HL-60 (cell line): ENCODE measurements at regions not wholly inside any gene's neighbourhood (a gene's known extent, or its start where the extent isn't known, plus 50 kb on each side); places are given as distances from the start of the nearest gene placed in this dataset.

Experiments used
- DNase-seq, 2 experiments: peaks; one replicate each; pipeline ENCODE4 v3.0.0-alpha.2; 2010 to 2020; ENCODE audit warnings: low read depth in 1 of 2, low spot score in 1 of 2
- H3K27ac ChIP-seq: fragments of 250-450 bp; sonication (Bioruptor Pico); replicated peaks from 2 replicates; pipeline ENCODE4 v1.5.1; 2020; ENCODE audit warnings: mild to moderate bottlenecking, moderate library complexity
- H3K27me3 ChIP-seq: fragments of 250-450 bp; sonication (Bioruptor Pico); 2 replicates; pipeline ENCODE4 v1.5.1; 2021; ENCODE audit warnings: mild to moderate bottlenecking, moderate library complexity; ENCODE audit not compliant: insufficient read depth, poor library complexity, severe bottlenecking
- H3K4me3 ChIP-seq: replicated peaks from 2 replicates; pipeline ENCODE4 v1.5.1; 2011; ENCODE audit warnings: mild to moderate bottlenecking, control low read depth, low read length; ENCODE audit not compliant: insufficient read depth
- CTCF ChIP-seq: IDR thresholded peaks from one replicate; pipeline ENCODE4 v1.5.1; 2011; ENCODE audit warnings: low read length, control low read depth, inconsistent platforms; ENCODE audit not compliant: insufficient read depth
- GABPA ChIP-seq: IDR thresholded peaks from 2 replicates; pipeline ENCODE4 v1.6.1; 2012; ENCODE audit warnings: low read depth
- POLR2AphosphoS5 ChIP-seq: IDR thresholded peaks from 2 replicates; pipeline ENCODE4 v1.6.1; 2012; ENCODE audit warnings: low read depth
- REST ChIP-seq: IDR thresholded peaks from 2 replicates; pipeline ENCODE4 v1.6.1; 2012; ENCODE audit warnings: low read depth; ENCODE audit not compliant: insufficient replicate concordance
- SPI1 ChIP-seq: IDR thresholded peaks from 2 replicates; pipeline ENCODE4 v1.6.1; 2012; ENCODE audit warnings: low read depth, mild to moderate bottlenecking, borderline replicate concordance

GRCh38 chr9:28720746-28721145 lies 1147.5 kb upstream of the C9orf72 start:
- no peak for TF ChIP-seq CTCF
- TF ChIP-seq POLR2AphosphoS5: no peak
- TF ChIP-seq REST: no peak
- no peak for TF ChIP-seq GABPA
- TF ChIP-seq SPI1: no peak
- Histone ChIP-seq H3K27ac (no peak overlapping the region), H3K4me3 (no peak overlapping the region), H3K27me3 (no peaks in the 10 kb centered on the region)
- DNase-seq: no peak

- no peak overlapping the region for H3K27ac ChIP-seq
- TF ChIP-seq POLR2AphosphoS5: no peak
- TF ChIP-seq SPI1: no peak
- no peak for TF ChIP-seq GABPA
- no peak for TF ChIP-seq REST
- no peak for TF ChIP-seq CTCF
- H3K4me3 ChIP-seq: no peak overlapping the region
- no peaks in the 10 kb centered on the region for H3K27me3 ChIP-seq
- no peak for DNase-seq
Measured at GRCh38 chr9:28730111-28730510, 1156.8 kb upstream of the C9orf72 start.

- no peak for TF ChIP-seq GABPA
- TF ChIP-seq REST: no peak
- no peak for TF ChIP-seq POLR2AphosphoS5
- no peak for TF ChIP-seq SPI1
- Histone ChIP-seq H3K4me3 (no peak overlapping the region), H3K27me3 (no peaks in the 10 kb centered on the region), H3K27ac (no peak overlapping the region)
- DNase-seq: no peak
Measured at GRCh38 chr9:28735738-28736342, 1162.6 kb upstream of the C9orf72 start.
